Stimulated activated naive CD8-positive, alpha-beta T cell treated with anti-CD3 and anti-CD28 coated beads, Interleukin-15, amount 100 ng/mL, for 72 hours (primary cell): ENCODE measurements at regions not wholly inside any gene's neighbourhood (a gene's known extent, or its start where the extent isn't known, plus 50 kb on each side); places are given as distances from the start of the nearest gene placed in this dataset.

Experiments
- ATAC-seq: fragments of 150-1000 bp; cut with Tn5 transposase; 2 replicates; pipeline ENCODE4 v1.10.0; 2021; ENCODE audit warnings: mild to moderate bottlenecking, moderate library complexity
- DNase-seq, 2 donors: peaks; one replicate each; pipeline ENCODE4 v3.0.0; 2021 to 2022
- H3K27ac Mint-ChIP-seq, 2 donors: one replicate each; pipeline ENCODE4 v1.8.0; 2022; ENCODE audit warnings: mild to moderate bottlenecking in 2 of 2, mixed read lengths in 2 of 2, moderate library complexity in 2 of 2
- H3K27me3 Mint-ChIP-seq: one replicate; pipeline ENCODE4 v1.8.0; 2022; ENCODE audit warnings: mixed read lengths
- H3K4me1 Mint-ChIP-seq: one replicate; pipeline ENCODE4 v1.8.0; 2022; ENCODE audit warnings: mild to moderate bottlenecking, mixed read lengths
- H3K4me3 Mint-ChIP-seq, 2 donors: one replicate each; pipeline ENCODE4 v1.8.0; 2022; ENCODE audit warnings: mild to moderate bottlenecking in 2 of 2, mixed read lengths in 2 of 2, moderate library complexity in 1 of 2
- H3K9me3 Mint-ChIP-seq, 2 donors: one replicate each; pipeline ENCODE4 v1.8.0; 2022; ENCODE audit warnings: mixed read lengths in 2 of 2

DNA sequence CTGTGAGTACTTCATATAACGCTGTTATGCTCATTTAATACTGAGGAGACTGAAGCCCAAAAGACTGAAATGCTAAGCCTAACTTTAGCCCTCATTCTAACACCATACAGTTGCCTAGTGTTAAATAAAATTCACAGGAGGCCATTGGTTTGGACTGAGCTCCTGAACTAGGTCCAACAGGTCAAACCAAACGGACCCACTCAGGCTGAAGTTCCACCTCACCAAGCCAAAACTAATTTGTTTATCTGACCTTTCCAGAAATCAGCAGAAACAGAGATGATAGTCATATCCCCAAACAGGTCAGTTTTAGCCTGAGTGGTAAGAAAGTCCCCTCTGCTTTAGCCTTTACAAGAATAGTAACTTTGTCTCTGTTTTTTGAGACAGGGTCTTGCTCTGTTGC lies 311.3 kb upstream of the ZP4 start:
- H3K9me3 Mint-ChIP-seq, result peaks cover 4 to 7% of the 10 kb centered on the region in 2 donors
- H3K4me3 Mint-ChIP-seq, result no peak overlapping the region
- ATAC-seq, result no peak
- no peak overlapping the region for H3K27ac Mint-ChIP-seq
- H3K4me1 Mint-ChIP-seq, result no peaks in the 10 kb centered on the region
- DNase-seq, result no peak
- H3K27me3 Mint-ChIP-seq, result no peaks in the 10 kb centered on the region

DNA sequence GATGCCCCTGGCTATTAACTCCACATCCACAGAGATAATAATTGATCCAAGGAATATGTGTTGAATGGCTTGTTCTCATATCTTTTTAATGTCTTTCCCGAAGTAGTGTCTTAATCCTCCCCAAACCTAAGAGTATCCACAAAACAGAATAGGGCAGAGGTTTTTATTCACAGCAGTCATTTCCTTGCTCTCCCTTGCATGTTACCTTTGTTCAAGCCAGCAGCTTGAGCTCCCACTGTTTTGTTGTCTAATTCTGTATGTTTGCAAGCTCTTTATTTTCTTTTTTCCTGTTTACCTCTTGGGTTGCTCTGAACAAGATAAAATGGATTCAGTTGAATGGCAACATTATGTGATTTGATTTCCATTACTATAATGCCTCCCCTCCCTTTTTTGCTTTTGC lies 308.6 kb upstream of the ZP4 start:
- Mint-ChIP-seq H3K4me1 (no peaks in the 10 kb centered on the region), H3K9me3 (peaks cover 5 to 13% of the 10 kb centered on the region in 2 donors), H3K27me3 (no peaks in the 10 kb centered on the region), H3K4me3 (no peak overlapping the region), H3K27ac (no peak overlapping the region)
- DNase-seq (no peak), ATAC-seq (no peak)

DNA sequence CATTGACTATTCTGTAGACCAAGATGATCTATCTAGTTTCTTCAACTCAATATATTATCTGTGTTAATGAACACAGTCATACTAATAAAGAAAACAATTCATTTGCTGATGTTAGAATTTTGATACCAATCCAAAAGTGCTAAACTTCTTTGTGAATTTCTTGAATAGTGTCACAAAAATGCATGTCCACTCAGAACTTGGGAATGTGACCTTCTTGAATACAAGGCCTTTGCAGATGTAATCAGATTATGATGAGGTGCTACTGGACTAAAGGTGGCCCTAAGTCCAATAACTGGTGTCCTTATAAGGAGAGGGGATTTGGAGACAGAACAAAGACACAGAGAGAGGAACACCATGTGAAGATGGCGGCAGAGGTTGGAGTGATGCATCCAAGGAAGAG lies 305.8 kb upstream of the ZP4 start:
- no peak for ATAC-seq
- no peak for DNase-seq
- Mint-ChIP-seq H3K27ac (no peak overlapping the region), H3K4me1 (no peaks in the 10 kb centered on the region), H3K9me3 (peaks cover 5 to 15% of the 10 kb centered on the region in 2 donors), H3K4me3 (no peak overlapping the region), H3K27me3 (no peaks in the 10 kb centered on the region)

DNA sequence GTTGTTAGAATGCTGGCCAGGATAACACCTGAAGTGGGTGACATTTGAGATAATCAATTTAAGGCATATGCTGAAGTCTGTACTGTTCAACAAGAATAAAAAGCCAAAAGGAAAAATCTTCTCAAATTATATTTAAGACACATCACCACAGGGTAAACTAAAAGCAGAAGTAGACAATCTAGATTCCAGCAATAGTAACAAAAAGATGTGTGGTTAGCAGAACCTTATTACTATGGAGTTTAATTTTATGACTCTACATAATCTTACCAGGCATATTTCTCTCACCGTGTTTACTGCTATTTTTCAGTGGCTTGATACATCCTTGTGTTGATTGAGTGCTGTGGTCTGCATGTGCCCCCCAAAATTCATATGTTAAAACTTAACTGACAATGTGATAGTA lies 300.4 kb upstream of the ZP4 start:
- H3K27ac Mint-ChIP-seq, result no peak overlapping the region
- peaks cover 16 to 23% of the 10 kb centered on the region in 2 donors for H3K9me3 Mint-ChIP-seq
- H3K4me3 Mint-ChIP-seq, result no peak overlapping the region
- no peak for ATAC-seq
- DNase-seq, result no peak
- no peaks in the 10 kb centered on the region for H3K4me1 Mint-ChIP-seq
- no peaks in the 10 kb centered on the region for H3K27me3 Mint-ChIP-seq

DNA sequence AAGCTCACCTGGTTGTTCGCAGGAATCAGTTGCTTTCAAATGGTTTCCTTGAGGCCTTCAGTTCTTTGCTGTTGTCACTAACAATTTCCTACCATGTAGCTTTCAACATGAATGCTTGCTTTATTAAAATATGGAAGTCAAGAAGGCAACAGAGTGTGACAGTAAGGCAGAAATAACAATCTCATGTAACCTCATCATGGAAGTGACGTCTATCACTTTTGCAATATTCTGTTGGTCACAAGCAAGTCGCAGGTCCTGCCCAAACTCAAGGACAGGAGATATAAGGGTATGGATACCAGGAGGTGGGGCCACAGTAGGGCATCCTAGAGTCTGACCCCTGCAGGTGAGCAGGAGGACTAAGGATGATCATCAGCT lies 296.8 kb upstream of the ZP4 start:
- ATAC-seq, result no peak
- no peaks in the 10 kb centered on the region for H3K4me1 Mint-ChIP-seq
- no peaks in the 10 kb centered on the region for H3K27me3 Mint-ChIP-seq
- H3K9me3 Mint-ChIP-seq, result peaks cover 15 to 25% of the 10 kb centered on the region in 2 donors
- no peak overlapping the region for H3K4me3 Mint-ChIP-seq
- no peak overlapping the region for H3K27ac Mint-ChIP-seq
- no peak for DNase-seq

DNA sequence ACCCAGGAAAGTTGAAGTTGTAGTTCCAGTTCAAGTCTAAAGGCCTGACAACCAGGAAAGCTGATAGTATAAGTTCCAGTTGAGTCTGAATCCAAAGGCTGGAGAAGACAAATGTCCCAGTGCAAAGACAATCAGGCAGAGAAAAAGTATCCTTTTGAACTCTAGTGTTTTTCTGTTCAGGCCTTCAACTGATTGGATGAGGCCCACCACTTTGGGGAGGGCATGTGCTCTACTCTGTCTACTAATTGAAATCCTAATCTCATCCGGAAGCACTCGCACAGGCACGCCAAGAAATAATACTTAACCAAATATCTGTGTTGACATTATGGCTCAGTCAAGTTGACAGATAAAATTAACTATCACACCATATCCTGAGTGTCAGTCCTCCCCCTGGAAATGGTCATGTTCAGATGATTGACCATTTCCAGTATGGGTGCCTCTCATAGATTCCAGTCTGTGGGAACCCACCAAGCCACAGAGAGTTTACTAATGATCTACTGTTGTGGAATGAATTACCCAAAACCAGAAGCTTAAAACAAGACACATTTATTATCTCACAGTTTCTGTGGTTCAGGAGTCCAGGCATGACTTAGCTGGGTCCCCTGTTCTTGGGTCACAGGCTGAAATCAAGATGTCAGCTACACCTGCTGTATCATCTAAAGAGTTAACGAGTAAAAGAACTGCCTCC lies 296.3 kb upstream of the ZP4 start:
- no peak for ATAC-seq
- H3K27me3 Mint-ChIP-seq, result no peaks in the 10 kb centered on the region

DNA sequence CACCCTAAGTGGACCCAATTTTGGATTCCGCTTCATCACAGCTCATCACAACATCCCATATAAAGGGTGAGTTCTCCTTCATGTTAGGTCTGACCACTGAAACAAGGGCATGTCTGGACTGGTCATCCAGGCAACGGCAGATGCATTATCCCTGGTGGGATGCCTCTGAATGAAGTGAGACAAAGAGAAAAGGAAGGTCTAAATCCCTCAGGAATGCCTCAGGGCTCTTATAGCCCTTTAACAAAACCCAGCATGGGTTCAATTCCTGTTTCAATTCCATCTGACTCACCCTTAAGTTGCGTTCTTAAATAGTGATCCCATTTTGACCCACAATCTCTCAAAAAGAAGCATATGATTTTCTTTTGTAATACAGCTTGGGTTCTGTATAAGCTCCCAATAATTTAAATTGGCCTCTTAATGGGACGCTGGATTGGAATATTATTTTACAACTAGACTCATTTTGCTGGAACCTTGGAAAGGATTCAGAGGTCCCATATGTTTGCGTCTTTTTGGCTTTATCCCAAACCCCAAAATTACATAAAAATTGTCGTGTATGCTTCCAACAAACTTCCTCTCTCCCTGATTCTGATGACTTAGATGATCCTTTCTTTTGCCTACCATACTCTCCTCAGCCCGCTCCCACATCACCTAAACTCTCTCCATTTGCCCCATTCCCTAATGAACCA lies 287.4 kb upstream of the ZP4 start:
- Mint-ChIP-seq H3K27me3 (no peaks in the 10 kb centered on the region), H3K4me3 (no peak overlapping the region), H3K4me1 (no peaks in the 10 kb centered on the region), H3K27ac (peak overlapping the region in 1 of 2 donors; percentile 24), H3K9me3 (peaks cover 13 to 20% of the 10 kb centered on the region in 2 donors)
- DNase-seq (no peak), ATAC-seq (no peak)

More for the DNA sequence above, 296.3 kb upstream of the ZP4 start:
- DNase-seq, result no peak
- Mint-ChIP-seq H3K4me1 (no peaks in the 10 kb centered on the region), H3K27ac (no peak overlapping the region), H3K4me3 (no peak overlapping the region), H3K9me3 (peaks cover 19 to 31% of the 10 kb centered on the region in 2 donors)

DNA sequence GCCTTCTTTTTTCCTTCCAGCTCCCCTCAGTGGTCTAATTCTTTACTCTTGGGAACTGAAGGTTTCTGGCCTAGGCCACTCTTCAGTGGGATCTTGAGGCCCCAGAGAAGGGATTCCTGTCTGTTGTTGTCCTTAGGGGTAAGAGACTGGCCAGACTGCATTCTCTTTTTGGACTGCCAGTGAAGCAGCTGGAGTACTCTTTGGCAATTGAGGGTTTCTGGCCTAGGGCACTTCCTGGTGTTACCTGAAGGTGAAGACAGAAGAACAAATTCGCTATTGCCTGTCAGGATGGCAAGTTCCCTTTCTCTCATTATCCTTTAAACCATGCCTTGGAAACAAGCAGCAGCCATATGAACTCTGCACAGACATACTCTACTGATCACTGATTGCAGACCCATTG lies 286.6 kb upstream of the ZP4 start:
- no peaks in the 10 kb centered on the region for H3K27me3 Mint-ChIP-seq
- no peak for ATAC-seq

DNA sequence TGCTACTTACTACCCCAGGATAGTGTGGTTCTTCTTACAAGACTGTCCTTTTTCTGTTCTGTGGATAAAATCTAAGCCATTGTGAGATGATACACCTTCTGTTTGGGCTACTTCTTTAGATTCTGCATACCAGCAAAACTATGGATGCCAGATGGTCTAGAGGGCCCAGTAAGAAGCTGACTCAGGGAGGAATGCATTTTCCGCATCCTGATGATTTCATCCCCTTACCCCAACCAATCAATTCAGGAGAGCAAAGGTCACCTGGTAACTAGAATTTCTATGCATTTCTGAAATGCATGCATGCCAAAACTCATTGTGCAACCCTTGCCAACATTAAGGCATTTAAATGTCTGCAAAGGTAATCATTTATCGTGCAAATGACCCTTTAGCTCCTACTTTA lies 285.7 kb upstream of the ZP4 start:
- peaks cover 5 to 15% of the 10 kb centered on the region in 2 donors for H3K9me3 Mint-ChIP-seq
- H3K4me3 Mint-ChIP-seq, result no peak overlapping the region
- H3K27me3 Mint-ChIP-seq, result no peaks in the 10 kb centered on the region
- no peaks in the 10 kb centered on the region for H3K4me1 Mint-ChIP-seq
- no peak for ATAC-seq
- no peak for DNase-seq
- no peak overlapping the region for H3K27ac Mint-ChIP-seq

More for the DNA sequence above, 286.6 kb upstream of the ZP4 start:
- no peak overlapping the region for H3K27ac Mint-ChIP-seq
- H3K4me1 Mint-ChIP-seq, result no peaks in the 10 kb centered on the region
- H3K9me3 Mint-ChIP-seq, result peaks cover 11 to 19% of the 10 kb centered on the region in 2 donors
- no peak for DNase-seq
- no peak overlapping the region for H3K4me3 Mint-ChIP-seq

DNA sequence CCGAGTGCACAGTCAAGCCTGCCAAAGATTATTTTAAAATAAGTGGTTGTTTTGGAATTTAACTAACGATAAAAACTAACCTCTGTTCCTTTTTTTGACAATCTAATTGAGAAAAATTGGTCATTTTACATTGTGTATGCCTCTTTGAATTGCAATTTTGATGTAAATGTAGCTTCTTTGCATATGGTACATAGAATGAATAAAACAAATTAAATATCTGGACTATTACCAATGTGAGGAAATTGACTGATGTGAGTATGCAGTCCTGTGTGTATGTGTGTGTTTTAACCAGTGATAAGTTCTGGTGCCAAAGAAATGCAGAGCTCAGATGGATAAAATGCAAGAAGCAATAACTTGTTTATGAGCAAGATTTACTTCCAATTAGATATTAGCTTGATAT lies 281.3 kb upstream of the ZP4 start:
- no peak overlapping the region for H3K4me3 Mint-ChIP-seq
- no peak for ATAC-seq
- no peak overlapping the region for H3K27ac Mint-ChIP-seq

DNA sequence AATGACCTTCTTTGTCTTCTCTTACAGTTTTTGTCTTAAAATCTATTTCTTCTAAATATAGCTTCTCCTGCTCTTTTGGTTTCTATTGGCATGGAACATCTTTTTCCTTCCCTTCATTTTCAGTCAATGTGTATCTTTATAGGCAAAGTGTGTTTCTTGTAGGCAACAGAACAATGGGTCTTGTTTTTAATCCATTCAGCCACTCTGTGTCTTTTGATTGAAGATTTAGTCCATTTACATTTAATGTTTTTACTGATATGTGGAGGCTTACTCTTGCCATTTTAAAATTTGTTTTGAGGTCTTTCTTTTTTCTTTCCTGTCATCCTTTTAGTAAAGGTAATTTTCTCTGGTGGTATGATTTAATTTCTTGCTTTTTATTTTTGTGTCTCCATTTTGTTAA lies 271.2 kb upstream of the ZP4 start:
- Mint-ChIP-seq H3K27me3 (no peaks in the 10 kb centered on the region), H3K4me1 (no peaks in the 10 kb centered on the region), H3K9me3 (peaks cover 24 to 38% of the 10 kb centered on the region in 2 donors), H3K27ac (no peak overlapping the region), H3K4me3 (no peak overlapping the region)
- ATAC-seq, result no peak
- DNase-seq, result no peak

More for the DNA sequence above, 281.3 kb upstream of the ZP4 start:
- no peaks in the 10 kb centered on the region for H3K4me1 Mint-ChIP-seq
- no peak for DNase-seq
- peaks cover 6 to 7% of the 10 kb centered on the region in 2 donors for H3K9me3 Mint-ChIP-seq
- no peaks in the 10 kb centered on the region for H3K27me3 Mint-ChIP-seq

DNA sequence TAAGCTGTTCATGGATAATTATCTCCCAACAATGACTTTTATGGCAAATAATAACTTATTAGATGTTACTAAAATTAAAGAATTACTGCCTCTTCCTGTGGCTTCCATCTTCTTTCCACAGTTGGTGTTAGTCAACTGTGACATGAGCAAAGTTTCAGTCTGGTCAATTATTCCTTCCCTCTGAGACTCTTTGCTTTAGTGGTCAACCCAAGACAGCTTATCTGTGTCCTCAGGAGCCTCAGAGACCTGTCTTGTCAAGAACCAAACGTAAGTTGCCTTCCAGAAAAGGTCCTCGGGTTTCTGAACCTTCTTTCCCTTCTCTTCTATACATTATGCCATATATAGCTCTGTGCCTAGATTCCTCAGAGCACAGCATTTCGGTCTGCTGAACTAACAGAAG lies 263.2 kb upstream of the ZP4 start:
- no peak for ATAC-seq
- H3K27me3 Mint-ChIP-seq, result no peaks in the 10 kb centered on the region
- H3K9me3 Mint-ChIP-seq, result peaks cover 18 to 32% of the 10 kb centered on the region in 2 donors
- no peak overlapping the region for H3K4me3 Mint-ChIP-seq
- H3K27ac Mint-ChIP-seq, result no peak overlapping the region
- H3K4me1 Mint-ChIP-seq, result no peaks in the 10 kb centered on the region
- DNase-seq, result no peak

DNA sequence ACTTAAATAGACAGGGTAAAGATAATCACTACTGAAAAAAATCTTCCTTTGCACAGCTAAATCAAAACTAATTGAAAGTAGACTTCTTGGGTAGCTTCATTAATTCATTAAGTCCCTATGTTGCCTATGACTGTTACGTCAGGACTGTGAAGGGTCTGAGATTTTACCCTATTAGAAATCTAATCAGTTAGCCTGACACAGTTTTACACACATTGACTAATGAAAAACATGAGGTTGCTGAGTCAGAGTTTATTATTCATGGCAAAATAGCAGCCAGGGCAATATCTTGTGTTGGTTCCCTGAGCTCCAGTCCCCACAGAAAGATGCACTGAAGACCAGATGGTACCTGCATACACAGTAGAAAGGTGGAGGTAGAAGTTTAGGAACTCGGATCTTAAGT lies 262.5 kb upstream of the ZP4 start:
- H3K9me3 Mint-ChIP-seq, result peaks cover 18 to 26% of the 10 kb centered on the region in 2 donors
- ATAC-seq (no peak), DNase-seq (no peak)
- H3K27ac Mint-ChIP-seq, result no peak overlapping the region
- no peak overlapping the region for H3K4me3 Mint-ChIP-seq
- no peaks in the 10 kb centered on the region for H3K4me1 Mint-ChIP-seq
- no peaks in the 10 kb centered on the region for H3K27me3 Mint-ChIP-seq

DNA sequence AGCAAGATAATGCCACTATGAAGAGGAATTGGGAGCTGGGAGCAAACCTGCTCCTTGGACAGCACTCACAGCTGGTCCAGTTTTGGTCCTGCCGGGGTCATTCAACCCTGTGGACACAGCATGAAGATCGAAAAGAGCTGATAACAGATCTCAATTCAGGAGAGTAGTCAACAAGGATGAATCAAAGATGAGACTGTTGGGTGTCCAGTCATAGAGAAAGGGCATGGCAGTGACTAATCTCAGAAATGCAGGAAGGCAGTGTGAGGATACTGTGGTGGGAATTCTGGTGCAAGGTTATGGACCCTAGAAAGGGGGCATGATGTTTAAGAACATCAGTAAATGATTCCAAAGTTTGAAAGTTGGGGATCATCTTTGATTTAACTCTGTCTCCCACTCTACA lies 261.4 kb upstream of the ZP4 start:
- Mint-ChIP-seq H3K4me1 (no peaks in the 10 kb centered on the region), H3K27ac (no peak overlapping the region), H3K27me3 (no peaks in the 10 kb centered on the region), H3K9me3 (peaks cover 18 to 26% of the 10 kb centered on the region in 2 donors), H3K4me3 (no peak overlapping the region)
- DNase-seq (no peak), ATAC-seq (no peak)

DNA sequence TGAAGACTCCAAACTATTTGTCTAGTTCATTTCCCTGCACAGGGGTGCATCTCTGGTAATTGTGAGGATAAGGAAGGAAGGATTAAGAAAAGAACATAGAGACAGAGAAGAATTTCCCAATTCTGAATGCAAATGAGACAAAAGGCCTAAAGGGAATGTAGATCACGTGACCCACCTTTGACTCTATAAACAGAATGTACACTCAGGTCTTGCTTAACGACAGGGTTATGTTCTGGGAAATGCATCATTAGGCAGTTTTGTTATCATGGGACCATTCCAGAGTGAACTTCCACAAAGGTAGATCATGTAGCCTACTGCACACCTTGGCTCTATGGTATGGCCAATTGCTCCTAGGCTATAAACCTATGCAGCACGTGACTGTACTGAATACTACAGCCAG lies 252.3 kb upstream of the ZP4 start:
- H3K27me3 Mint-ChIP-seq, result no peaks in the 10 kb centered on the region
- ATAC-seq, result no peak
- H3K9me3 Mint-ChIP-seq, result peaks cover 0 to 7% of the 10 kb centered on the region in 2 donors
- H3K4me3 Mint-ChIP-seq, result no peak overlapping the region
- no peak overlapping the region for H3K27ac Mint-ChIP-seq
- no peaks in the 10 kb centered on the region for H3K4me1 Mint-ChIP-seq
- no peak for DNase-seq

DNA sequence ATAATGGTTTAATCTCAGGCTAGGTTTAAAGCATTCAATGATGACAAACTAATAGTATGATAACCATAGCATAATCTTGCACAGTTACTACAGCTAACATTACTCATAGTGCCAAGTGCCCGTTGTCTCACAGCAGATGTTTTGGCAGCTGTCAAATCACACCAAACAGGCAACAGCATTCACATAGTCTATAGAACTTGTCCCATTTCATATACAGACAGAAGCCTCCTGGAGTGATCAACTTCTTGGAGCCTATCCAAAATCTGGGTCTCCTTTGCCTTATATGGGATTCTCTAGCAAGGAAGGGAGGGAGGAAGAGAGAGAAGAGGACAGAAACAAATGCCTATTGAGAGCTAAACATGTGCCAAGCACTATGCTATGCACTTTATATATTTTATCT lies 250.6 kb upstream of the ZP4 start:
- DNase-seq, result no peak
- no peak overlapping the region for H3K27ac Mint-ChIP-seq
- no peaks in the 10 kb centered on the region for H3K27me3 Mint-ChIP-seq
- no peak overlapping the region for H3K4me3 Mint-ChIP-seq
- H3K4me1 Mint-ChIP-seq, result no peaks in the 10 kb centered on the region
- ATAC-seq, result no peak
- peaks cover 0 to 7% of the 10 kb centered on the region in 2 donors for H3K9me3 Mint-ChIP-seq

DNA sequence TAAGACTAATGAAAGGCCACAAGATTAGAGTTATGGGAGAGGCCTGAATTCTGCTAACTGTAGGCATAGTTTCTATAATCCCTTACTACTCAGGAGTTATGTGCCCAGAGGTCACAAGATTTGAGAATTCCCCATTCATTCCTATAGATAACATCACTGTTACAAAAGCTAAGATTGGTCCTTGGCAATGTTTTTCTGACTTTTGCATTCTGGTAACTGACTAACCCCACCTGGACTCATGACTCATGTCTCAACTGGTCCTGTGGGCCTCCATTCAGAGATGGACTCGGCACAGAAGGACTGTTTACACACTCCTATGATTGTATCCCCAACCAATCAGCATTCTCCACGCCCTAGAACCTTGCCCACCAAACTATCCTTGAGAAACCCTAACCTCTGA lies 249.0 kb upstream of the ZP4 start:
- Mint-ChIP-seq H3K27me3 (no peaks in the 10 kb centered on the region), H3K4me1 (no peaks in the 10 kb centered on the region), H3K27ac (no peak overlapping the region), H3K9me3 (peaks cover 0 to 7% of the 10 kb centered on the region in 2 donors), H3K4me3 (no peak overlapping the region)
- DNase-seq (no peak), ATAC-seq (no peak)
